ENCODE measurements at regions not wholly inside any gene's neighbourhood (a gene's known extent, or its start where the extent isn't known, plus 50 kb on each side); places are given as distances from the start of the nearest gene placed in this dataset.
A peak's percentile ranks its signal among the peaks of the same experiment; 100 is the strongest.

DNA sequence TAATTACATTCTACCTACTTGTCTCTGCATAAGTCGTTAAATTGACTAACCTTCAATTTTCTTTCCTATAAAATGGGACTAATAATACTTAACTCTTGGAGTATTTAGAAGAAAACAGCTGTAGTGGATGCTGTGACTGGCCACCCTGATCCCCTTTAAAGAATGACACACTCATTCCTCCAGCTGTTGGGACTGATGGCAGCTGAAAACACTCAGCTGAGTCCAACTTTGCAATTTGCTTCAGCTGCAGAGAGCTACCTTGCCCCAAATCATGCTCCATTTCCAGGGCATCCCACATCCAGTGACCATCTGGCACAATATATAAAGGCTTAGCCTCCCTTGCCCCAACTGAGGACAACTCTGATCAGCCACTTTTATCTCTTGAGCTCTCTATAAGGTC lies 89.1 kb downstream of the MID1IP1 start:
- DNase-seq: no peak

DNA sequence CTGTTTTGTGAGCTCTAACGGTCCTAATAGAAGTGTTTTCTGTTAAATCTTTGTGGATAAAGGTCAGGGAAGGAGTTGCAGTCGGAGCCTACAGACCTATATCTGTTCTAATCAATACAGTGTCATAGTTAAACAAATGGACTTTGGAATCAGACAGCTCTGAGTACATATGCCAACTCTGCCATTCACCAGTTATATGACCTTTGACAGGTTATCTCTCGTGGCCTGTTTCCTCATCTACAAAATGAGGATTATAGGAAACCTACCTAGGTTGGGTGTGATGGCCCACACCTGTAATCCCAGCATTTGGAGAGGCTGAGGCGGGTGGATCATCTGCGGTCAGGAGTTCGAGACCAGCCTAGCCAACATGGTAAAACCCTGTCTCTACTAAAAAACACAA lies 89.7 kb downstream of the MID1IP1 start:
- no peak for DNase-seq

DNA sequence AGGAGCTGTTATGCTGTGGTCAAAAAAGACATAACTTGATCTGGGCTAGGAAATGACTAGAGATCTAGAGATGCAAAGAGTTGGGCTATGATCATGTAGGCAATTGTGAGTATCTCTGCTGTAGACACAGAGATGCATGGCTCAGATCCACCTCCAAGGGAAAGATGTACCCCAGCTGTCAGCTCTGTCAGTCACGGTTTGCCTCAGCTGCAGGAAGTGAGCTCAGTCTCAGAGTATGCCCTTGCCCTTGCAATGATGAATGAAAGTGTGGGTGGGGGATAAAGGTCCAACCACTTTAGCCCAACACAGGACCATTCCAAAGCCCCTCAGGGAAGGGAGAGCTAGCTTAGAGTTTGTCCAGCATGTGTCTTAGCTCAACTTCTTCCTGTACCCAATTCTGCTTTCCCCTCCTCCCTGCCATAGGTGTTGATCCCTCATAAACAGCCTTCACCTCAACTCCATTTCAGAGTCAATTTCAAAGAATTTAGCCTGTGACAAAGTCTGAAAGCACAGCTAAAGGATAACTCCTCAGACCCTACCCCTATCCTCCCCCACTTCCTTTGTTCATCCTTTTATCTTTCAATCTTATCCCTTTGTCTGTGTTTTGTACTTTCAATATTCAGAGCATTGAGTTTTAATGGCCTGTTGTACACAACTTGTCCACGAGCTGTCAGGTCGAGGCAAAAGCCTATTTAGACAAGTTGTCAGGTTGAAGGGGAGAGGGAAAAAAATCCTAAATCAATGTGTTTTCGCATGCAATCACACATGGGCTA lies 90.6 kb downstream of the MID1IP1 start:
- DNase-seq: peak; percentile 81

DNA sequence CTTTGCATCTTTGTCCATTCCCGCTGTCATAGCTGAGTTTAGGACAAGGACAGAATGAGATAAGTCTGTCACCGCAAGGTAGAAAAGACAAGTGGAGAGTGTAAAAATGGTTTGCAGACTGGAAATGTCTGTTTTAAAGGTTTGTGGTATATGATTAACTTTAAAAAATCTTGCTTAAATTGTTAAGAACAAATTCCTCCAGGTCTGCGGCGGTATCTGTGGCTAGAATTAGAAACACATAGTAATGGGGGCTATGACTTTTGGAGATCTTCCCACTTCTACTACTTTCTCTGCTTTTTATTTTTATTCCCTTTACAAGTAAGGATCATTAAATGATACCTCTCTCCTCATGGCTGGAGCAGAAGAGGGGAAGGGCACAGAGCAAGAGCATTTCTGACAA lies 92.2 kb downstream of the MID1IP1 start:
- peak; percentile 74 for DNase-seq

DNA sequence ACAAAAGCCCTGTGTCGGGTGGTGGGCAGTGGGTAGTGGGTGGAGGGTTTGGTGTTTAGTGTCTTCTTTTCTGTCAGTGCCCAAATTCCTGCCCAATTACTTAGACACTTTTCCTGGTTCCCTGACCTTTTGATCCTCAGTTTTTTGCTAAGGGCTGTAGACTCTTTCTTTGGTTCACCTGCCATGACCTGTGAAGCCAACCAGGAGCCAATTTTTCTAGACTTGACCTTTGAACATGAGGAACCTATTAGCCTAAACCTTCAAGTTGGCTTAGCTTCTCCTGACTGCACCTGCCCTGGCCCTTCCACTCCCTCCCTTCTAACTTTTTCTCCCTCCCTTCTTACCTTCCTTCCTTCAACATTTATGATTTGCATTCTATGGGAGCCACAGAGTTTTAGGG lies 94.5 kb downstream of the MID1IP1 start:
- DNase-seq: no peak

DNA sequence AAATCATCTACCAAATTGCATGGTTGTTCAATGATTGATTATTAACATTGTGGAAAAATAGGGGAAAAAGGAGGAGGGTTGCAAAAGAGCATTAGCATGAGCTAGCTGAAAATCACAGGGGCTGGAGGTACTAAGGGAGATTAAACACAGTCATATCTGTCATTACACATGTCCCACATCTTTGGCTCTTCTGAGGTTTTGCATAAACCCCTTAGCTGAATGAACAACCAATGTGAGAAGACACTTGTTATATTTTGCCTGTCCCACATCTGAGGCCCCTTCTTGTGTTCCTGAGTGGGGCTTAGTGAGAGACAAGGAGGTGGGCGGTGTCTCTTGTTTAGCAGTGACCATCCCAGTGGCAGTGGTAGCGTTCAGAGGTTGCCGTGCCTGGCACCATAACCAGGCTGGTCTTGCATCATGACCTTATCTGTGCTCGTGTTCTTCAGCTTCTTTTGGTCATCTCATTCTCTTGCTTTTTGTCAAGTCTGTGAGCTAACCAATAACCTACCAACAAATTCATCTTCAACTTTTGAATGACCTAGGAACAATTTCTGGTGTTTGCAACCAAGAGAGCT lies 95.6 kb downstream of the MID1IP1 start:
- DNase-seq: no peak

DNA sequence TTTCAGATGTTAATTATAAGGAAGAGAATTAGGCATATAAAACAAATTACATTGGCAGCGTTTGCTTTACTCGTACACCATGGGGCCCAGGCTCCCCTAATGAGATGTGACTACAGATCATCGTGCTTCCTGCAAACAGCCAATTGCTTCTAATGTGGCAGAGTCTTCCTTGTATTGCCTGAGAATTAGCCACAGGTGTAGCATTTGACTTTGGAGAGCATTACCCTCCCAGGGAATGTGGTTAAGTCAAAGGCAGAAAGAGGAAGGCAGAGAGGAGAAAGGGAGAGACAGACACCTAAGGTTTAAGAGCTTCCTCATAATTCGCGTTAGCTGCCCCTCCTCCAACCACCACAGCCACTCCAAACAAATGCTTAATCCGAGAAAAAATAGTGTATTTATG lies 97.0 kb downstream of the MID1IP1 start:
- no peak for DNase-seq

DNA sequence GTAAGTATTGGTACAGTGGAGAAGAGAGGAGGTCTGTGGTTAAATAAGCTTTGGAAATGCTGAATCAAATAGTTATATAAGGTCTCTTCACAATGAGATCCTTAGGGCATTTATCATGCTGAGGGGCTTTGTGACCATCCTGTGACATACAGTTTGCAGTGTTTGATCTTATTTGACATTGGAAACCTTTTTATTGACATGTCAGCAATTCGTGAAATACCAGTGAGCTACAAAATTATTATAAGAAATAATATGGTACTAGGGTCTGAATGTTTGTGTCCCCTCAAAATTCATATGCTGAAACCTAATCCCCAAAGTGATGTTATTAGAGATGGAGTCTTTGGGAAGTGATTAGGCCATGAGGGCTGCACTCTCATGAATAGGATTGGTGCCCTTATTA lies 98.4 kb downstream of the MID1IP1 start:
- DNase-seq: no peak

DNA sequence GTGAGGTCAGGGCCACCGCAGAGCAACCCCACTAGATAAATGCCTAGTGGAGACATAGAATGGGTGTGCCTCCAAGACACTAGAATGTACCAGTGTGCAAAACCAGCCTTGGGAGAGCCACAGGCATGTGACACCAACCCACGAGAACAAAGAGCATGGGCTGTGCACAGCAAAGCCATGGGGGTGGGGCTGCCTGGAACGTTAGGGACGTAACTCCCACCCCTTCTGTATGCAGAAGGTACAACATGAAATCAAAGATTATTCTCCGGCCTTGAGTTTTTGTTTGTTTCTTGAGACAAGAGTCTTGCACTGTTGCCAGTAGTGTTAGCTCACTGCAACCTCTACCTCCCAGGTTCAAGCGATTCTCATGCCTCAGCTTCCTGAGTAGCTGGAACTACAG lies 99.5 kb downstream of the MID1IP1 start:
- DNase-seq: no peak

DNA sequence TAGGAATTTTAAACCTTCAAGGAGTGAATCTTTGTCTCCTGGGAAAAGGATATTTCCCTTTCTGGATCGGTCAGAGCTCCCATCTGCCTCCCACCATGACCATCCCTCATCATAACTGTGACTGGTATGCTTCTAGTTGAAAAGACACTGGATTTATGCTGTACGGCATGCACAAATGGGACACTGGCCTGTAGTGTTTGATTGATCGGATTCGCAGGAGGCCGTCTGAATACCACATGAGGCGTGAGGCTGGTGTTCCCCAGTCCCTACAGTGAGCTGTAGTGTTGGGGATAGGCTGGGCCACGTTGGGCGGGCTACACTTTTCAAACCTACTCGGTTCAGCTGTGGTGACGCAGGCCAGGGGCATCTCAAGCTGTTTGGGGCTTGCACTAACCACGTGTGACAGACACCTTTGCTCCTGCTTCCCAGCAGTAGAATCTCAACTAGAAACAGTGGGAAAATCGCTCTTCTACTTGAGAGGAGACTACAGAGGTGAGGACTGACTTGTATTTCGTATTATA lies 101.8 kb downstream of the MID1IP1 start:
- no peak for DNase-seq

DNA sequence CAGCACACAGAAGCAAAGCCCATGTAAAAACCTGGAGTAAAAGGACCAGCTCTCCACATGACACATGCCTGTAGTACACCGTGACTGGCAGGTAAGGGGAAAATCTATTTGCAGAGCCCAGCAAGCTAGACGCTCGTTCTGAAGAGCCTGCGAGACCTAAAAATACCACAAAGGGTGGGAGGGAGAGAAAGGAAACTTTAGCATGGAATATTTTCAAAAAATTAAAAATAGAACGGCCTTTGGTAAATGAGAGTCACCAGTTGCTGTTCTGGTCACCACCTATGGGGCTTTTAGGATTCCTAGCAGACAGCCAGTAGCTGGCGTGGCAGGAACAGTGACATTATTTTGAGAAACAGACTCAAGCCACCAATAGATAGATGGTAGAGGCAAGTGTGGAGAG lies 115.5 kb downstream of the MID1IP1 start:
- DNase-seq: no peak

DNA sequence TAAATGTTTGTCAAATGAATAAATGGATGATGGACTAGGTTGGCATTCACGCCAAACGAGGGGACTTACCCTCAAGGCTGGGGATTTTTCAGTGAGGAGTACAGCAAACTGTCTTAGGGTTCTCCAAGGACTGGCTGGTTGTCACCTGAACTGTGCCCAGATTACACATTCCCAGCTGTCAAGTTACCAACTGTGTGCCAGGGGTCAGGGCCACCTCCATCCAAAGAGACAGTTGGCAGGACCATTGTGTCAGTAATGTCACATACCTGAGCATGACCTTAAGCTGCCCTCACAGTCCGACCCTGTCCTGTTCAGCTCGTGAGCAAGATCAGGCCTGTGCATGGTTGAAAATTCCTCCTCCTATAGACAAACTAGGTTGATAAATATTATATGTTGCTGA lies 116.7 kb downstream of the MID1IP1 start:
- no peak for DNase-seq

DNA sequence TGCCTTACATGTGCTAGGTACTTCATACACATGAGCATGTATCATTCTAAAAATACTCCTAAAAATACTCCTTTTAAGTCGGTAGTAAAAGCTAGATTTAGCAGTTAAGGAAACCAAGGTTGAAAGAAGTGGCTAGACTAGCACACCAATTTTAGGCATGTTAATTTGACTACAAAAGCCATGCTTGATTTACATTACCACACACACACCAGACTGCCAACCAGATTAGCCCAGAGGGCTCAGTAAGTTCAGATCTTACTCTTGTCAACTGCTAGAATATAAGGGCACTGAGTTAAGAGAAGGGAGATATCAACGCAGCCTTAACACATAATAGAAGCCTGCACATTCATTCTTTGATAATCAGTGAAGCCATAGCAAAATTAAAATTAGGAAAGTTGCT lies 117.9 kb downstream of the MID1IP1 start:
- DNase-seq: no peak

DNA sequence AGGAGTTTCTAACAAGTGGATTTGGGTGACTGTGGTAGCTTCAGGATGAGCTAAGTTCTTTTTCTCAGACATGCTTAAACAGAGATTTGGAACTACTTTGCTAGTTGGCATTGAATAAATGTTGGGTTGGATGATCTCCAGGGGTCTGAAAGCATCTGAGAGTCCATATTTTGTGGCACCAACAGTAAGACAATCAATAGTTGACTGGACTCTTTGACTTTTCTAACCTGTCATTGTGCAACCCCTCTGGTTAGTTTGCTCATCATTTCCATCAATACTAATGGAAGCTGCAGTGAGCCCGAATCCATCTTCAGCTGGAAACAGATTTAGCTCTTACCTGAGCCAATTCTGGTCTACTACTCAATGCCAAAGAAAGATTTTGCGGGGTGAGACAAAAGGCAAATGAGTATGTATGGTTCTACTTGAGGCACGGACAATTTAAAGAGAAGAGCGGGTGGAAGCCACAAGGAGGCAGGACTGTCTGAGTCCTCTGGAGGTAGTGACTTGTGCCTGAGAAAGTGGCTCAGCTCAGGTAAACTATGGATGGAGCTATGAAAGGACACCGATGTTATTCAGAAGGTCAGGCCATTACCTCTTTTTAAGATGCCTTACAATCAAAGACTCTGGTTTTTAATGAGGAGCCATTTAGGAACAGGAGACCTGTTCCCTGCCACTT lies 118.7 kb downstream of the MID1IP1 start:
- DNase-seq: no peak

DNA sequence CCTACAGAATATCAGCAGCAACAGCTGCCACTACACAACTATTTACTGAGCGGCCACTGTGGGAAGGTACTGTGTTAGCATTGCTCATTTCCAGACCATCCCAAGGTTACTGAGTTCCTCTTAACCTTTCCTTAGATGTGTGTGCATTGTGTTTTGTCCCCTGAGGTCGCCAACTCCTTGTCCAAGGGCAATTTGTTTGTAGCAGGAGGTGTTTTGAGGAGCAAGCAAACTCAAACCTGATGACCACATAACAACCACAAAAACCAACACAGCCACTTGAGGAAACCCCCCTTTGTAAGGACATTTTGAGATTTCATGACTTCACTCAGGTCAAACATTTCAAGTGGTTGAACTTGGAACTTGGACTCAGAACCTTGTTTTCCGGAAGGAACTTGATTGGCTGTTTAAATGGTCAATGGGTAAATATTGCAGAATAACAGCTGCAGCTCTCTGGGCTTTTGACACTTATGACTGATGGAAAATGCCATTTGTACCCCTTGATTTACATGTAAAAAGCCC lies 122.3 kb downstream of the MID1IP1 start:
- DNase-seq: no peak

DNA sequence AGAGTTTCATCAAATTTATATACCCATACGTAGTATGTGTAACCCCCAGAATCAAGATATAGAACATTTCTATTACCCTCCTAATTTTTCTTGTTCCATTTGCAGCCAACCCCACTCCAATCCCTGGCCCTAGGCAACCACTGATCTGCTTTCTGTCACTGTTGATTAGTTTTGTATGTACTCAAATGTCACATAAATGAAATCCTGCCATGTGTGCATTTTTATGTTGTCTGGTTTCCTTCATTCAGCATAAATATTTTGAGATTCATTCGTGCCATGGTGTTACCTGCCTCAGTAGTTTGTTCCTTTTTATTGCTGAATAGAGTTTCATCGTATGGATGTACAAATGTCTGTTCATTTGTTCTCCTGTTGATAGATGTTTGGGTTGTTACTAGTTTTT lies 126.3 kb downstream of the MID1IP1 start:
- DNase-seq: no peak

DNA sequence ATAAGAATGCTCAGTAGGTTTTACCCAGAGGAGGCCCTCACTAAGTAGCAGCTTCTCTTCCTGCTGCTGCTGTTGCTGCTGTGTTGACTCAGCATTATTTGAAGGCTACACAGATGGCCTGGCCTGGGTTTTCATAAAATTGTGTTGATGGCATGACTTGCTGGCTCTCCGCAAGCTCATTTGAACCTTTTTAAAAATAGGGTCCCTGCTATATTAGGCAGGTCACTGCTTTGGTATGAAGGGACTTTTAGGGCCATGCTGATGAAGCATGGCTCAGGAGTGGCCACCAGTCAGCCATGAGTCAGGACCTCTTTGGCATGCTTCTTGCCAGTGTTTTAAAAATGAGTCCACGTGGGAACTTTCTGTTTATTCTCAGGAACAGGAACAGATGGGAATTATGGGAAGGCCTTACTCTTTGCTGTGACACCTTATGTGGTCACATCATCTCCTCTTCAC lies 128.7 kb downstream of the MID1IP1 start:
- DNase-seq: peak; percentile 47

DNA sequence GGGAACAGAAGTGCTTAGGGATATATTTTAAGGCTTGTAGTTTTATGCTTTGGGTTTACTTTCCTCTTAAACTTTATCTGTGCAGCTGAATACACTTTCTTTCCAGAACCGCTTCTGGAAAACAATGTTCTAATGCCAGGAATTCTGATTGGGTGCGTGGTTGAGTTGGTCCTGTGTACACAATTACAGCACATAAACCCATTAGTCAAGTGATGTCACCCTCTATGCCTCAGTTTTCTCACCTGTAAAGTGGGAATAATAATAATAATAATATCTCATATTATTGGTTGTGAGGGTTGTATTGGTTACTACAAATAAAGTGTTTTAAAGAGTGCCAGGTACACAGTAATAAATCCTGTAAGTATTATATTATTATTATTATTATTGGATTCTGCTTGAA lies 129.2 kb downstream of the MID1IP1 start:
- DNase-seq: no peak

DNA sequence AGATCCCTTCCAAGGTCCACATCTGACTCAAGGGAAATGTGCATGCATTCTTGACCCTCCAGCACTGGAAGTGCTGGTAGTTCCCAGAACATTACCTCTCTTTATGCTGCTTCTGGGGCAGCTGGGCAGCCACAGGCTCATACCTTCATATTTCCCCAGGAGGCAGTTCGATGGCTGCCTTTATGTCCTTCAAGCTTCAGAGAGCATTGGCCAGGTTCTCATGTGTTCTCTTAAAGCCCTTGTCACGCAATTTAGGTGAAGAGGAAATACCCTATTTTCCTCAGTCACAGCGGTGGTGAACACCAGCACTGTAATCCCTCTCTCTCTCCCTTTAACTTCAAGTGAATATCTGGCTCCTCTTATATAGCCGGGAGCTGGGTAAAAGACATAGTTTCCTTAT lies 134.3 kb downstream of the MID1IP1 start:
- no peak for DNase-seq

DNA sequence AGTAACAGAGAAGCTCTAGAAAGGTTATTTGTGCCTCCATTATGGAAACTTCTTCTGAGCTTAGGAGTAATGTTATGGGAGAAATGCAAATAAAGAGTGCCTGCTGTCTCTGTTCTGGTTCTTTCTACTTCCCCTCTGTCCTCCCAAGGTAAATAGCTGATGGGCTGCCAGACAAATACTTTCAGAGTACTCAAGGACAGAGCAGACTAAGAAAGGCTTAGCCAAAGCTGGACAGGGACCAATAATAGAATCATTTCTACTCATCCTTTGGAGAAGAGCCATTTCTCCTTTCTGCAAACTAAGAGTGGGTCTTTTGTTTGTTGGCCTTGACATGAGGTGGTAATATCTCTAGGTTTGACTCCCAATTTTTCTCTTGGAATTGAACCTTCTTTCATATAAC lies 136.1 kb downstream of the MID1IP1 start:
- no peak for DNase-seq

DNA sequence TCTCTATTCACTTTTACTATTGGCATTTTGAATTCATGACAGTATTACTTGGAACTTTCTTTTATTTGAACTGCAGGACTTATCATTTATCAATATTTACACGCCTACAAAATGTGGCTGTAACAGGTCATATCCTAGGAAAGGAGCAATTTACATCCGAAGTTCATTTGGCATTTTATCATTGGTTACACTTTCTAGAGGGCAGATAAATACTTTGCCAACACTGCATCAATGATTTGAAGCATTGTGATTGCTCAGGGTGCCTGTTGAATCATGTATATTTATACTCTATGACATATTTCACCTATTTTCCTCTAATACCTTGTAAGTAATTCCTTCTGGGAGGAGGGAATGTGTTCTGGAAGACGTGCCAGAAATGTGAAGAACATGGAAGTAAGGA lies 136.7 kb downstream of the MID1IP1 start:
- DNase-seq: no peak

DNA sequence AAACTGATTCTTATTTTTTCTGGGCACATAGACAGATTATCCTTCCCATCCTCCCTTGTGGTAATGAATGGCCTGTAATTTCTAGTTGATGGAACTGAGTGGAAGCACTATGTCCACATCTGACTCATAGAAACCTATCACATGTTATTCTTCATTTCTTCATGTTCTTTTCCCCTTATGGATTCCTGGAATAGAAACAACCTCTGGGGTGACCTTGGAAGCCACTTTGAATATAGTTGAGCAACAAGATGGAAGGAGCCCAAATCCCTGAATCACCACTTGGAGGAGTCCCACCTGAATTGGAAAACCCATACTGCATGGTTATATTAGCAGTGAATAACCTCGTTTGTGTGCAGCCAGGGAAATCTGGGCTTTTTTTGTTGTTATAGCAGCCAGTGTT lies 137.8 kb downstream of the MID1IP1 start:
- peak; percentile 83 for DNase-seq

DNA sequence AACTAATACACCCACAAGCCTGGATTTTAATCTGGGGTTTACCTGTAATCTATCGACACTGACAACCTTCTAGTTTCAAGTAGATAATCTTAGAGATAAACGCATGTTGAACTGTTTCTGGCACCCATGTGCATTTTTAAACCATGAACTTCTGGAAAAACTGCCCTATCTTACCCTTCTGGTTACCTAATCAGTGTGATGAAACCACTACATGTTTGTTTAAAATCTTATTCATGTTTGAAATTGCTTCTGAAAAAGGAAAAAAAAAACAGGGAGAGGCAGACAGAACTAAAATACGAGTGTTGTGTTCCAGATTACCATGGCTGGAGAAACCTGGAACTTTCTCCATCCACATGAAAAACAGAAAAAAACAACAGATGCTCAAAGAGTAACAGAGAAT lies 139.3 kb downstream of the MID1IP1 start:
- DNase-seq: no peak

DNA sequence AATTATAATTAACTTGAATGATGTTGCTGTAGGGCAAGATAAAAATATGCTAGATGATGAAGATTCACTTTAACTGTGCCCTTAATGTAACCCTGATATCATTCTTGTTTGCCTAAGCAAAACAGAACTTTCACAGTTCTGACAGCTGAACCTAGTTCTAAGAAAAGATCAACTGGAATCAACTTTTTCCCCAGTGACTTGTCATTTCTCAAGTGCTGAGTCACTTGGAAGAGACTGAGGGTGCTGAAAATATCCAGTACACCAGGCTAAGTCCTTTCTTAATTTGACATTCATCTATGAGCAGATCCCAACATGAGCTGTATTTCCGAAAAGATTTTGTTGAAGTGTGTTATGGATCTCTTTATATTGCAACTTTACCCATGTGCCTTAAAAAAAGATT lies 140.4 kb downstream of the MID1IP1 start:
- DNase-seq: no peak
